Fibroblast of lung (primary cell): ENCODE measurements at regions not wholly inside any gene's neighbourhood (a gene's known extent, or its start where the extent isn't known, plus 50 kb on each side); places are given as distances from the start of the nearest gene placed in this dataset.
"Not testable (repeated sequence)": the region's sequence is repeated elsewhere in the genome, so short reads cannot be mapped to it uniquely, and the experiment has no call there.

Experiments
- DNase-seq, 2 donors: peaks; one replicate each; pipeline versions ENCODE4 v3.0.0 to v3.0.0-alpha.2; 2010; ENCODE audit warnings: low read depth in 2 of 2
- H2AFZ ChIP-seq: 2 replicates; pipeline ENCODE4 v1.5.1; 2012; ENCODE audit warnings: low read length, control low read depth, inconsistent platforms
- H3K27ac ChIP-seq: 2 replicates; pipeline ENCODE4 v1.5.1; 2011; ENCODE audit warnings: low read length, control low read depth; ENCODE audit not compliant: insufficient read depth
- H3K27me3 ChIP-seq: 2 replicates; pipeline ENCODE4 v1.5.1; 2011; ENCODE audit warnings: mild to moderate bottlenecking, low read length; ENCODE audit not compliant: control insufficient read depth, insufficient read depth
- H3K36me3 ChIP-seq: 2 replicates; pipeline ENCODE4 v1.5.1; 2011; ENCODE audit warnings: low read length; ENCODE audit not compliant: control insufficient read depth, insufficient read depth
- H3K4me1 ChIP-seq: 2 replicates; pipeline ENCODE4 v1.5.1; 2011; ENCODE audit warnings: low read length; ENCODE audit not compliant: control insufficient read depth, insufficient read depth; ENCODE audit errors: extremely low read depth
- H3K4me2 ChIP-seq: 2 replicates; pipeline ENCODE4 v1.5.1; 2011; ENCODE audit warnings: low read length, control low read depth; ENCODE audit not compliant: insufficient read depth; ENCODE audit errors: extremely low read depth
- H3K4me3 ChIP-seq, 4 experiments: fragments of 200-600 bp in 1 of 4; sonication (generic) in 1 of 4; replicated peaks in 1 of 4; 2 replicates each; pipeline ENCODE4 v1.5.1; 2011 to 2016; ENCODE audit warnings: low read length in 4 of 4, low read depth in 3 of 4, mild to moderate bottlenecking in 3 of 4, control low read depth in 2 of 4, inconsistent platforms in 1 of 4, mixed read lengths in 1 of 4; ENCODE audit not compliant: insufficient read depth in 1 of 4; ENCODE audit errors: control extremely low read depth in 1 of 4
- H3K79me2 ChIP-seq: 2 replicates; pipeline ENCODE4 v1.5.1; 2012; ENCODE audit warnings: mild to moderate bottlenecking, low read length, inconsistent platforms; ENCODE audit not compliant: control insufficient read depth, insufficient read depth
- H3K9ac ChIP-seq: 2 replicates; pipeline ENCODE4 v1.5.1; 2011; ENCODE audit warnings: mild to moderate bottlenecking, low read length, control low read depth; ENCODE audit not compliant: insufficient read depth
- H3K9me3 ChIP-seq: 2 replicates; pipeline ENCODE4 v1.5.1; 2012; ENCODE audit warnings: low read depth, low read length; ENCODE audit not compliant: control insufficient read depth, insufficient read depth
- H4K20me1 ChIP-seq: 2 replicates; pipeline ENCODE4 v1.5.1; 2011; ENCODE audit warnings: low read length; ENCODE audit not compliant: control insufficient read depth, insufficient read depth; ENCODE audit errors: extremely low read depth
- CTCF ChIP-seq, 2 donors: IDR thresholded peaks in 1 of 2; conservative IDR thresholded peaks in 1 of 2; 1 replicate in 1 of 2; 2 replicates in 1 of 2; pipeline ENCODE4 v1.5.1; 2011 to 2012; ENCODE audit warnings: low read length in 2 of 2, control low read depth in 1 of 2, inconsistent platforms in 1 of 2, low read depth in 1 of 2, mild to moderate bottlenecking in 1 of 2
- EZH2 ChIP-seq: IDR thresholded peaks from 2 replicates; pipeline ENCODE4 v1.5.1; 2012; ENCODE audit warnings: low read length, control low read depth, mild to moderate bottlenecking; ENCODE audit errors: missing control alignments

- Histone ChIP-seq H3K27ac (peak overlapping the region; percentile 15), H3K79me2 (no peaks in the 10 kb centered on the region), H3K4me2 (peak overlapping the region; percentile 72), H3K9ac (no peak overlapping the region), H3K9me3 (no peaks in the 10 kb centered on the region), H2AFZ (no peak overlapping the region), H3K36me3 (no peaks in the 10 kb centered on the region), H4K20me1 (no peaks in the 10 kb centered on the region), H3K27me3 (peaks cover 2% of the 10 kb centered on the region), H3K4me1 (peaks cover 24% of the 10 kb centered on the region), H3K4me3 (no peak overlapping the region)
- no peak for TF ChIP-seq EZH2
- TF ChIP-seq CTCF (conservative IDR thresholded peaks at IDR 0.05 in 1 of 2, IDR thresholded peaks at IDR 0.05 in 1 of 2; ENCODE audit: low read depth in 1 of 2, low read length in 2 of 2), result no peak
- DNase-seq, result no peak
Observed at GRCh38 chr3:72269475-72269874, 484.5 kb upstream of the PROK2 start.

- H3K4me1 ChIP-seq, result peaks cover 13% of the 10 kb centered on the region
- H4K20me1 ChIP-seq, result not testable (repeated sequence)
Observed at GRCh38 chr3:72266921-72267524, 482.1 kb upstream of the PROK2 start.

GRCh38 chr3:72266016-72266370 lies 481.0 kb upstream of the PROK2 start:
- Histone ChIP-seq H3K36me3 (no peaks in the 10 kb centered on the region), H3K9ac (no peak overlapping the region), H4K20me1 (no peaks in the 10 kb centered on the region), H3K4me3 (no peak overlapping the region), H3K4me2 (no peak overlapping the region), H3K27me3 (peaks cover 2% of the 10 kb centered on the region), H3K4me1 (peaks cover 14% of the 10 kb centered on the region), H3K79me2 (no peaks in the 10 kb centered on the region), H2AFZ (no peak overlapping the region), H3K9me3 (no peaks in the 10 kb centered on the region), H3K27ac (no peak overlapping the region)
- peak in 1 of 2 donors; percentile 15 for DNase-seq
- TF ChIP-seq EZH2, result no peak
- TF ChIP-seq CTCF (conservative IDR thresholded peaks at IDR 0.05 in 1 of 2, IDR thresholded peaks at IDR 0.05 in 1 of 2; ENCODE audit: low read depth in 1 of 2, low read length in 2 of 2), result no peak

More at GRCh38 chr3:72266921-72267524, 482.1 kb upstream of the PROK2 start:
- H3K4me3 ChIP-seq, H3K27me3 ChIP-seq, H2AFZ ChIP-seq, H3K4me2 ChIP-seq, H3K27ac ChIP-seq, DNase-seq, H3K9ac ChIP-seq, H3K9me3 ChIP-seq, H3K79me2 ChIP-seq, H3K36me3 ChIP-seq: not testable (repeated sequence)
